Activated naive CD4-positive, alpha-beta T cell treated with anti-CD3 and anti-CD28 coated beads for 36 hours (primary cell): ENCODE measurements at regions not wholly inside any gene's neighbourhood (a gene's known extent, or its start where the extent isn't known, plus 50 kb on each side); places are given as distances from the start of the nearest gene placed in this dataset.

Source experiments
- CTCF ChIA-PET: fragments of 350-600 bp; sonication (Branson Sonifier 250); formaldehyde crosslinking; loops from one replicate; lab custom pipeline; 2021; ENCODE audit warnings: antibody characterized with exemption; lab: Charles Lee
- DNase-seq: peaks from one replicate; pipeline ENCODE4 v3.0.0-alpha.2; 2020
- H3K27ac Mint-ChIP-seq: one replicate; pipeline ENCODE4 v1.8.0; 2021; ENCODE audit warnings: mild to moderate bottlenecking, mixed read lengths
- H3K27me3 Mint-ChIP-seq: one replicate; pipeline ENCODE4 v1.8.0; 2021; ENCODE audit warnings: low read depth, mixed read lengths
- H3K36me3 Mint-ChIP-seq: one replicate; pipeline ENCODE4 v1.8.0; 2021; ENCODE audit warnings: low read depth, mixed read lengths
- H3K4me1 Mint-ChIP-seq: one replicate; pipeline ENCODE4 v1.8.0; 2021; ENCODE audit warnings: low read depth, mixed read lengths
- H3K4me3 Mint-ChIP-seq: one replicate; pipeline ENCODE4 v1.8.0; 2021; ENCODE audit warnings: mild to moderate bottlenecking, moderate library complexity, mixed read lengths
- H3K9me3 Mint-ChIP-seq: one replicate; pipeline ENCODE4 v1.8.0; 2021; ENCODE audit warnings: mixed read lengths
- intact Hi-C: fragments of 100-400 bp; cut with micrococcal nuclease; formaldehyde crosslinking; loops from one replicate; pipeline ENCODE4 v1.15.1; 2023

DNA sequence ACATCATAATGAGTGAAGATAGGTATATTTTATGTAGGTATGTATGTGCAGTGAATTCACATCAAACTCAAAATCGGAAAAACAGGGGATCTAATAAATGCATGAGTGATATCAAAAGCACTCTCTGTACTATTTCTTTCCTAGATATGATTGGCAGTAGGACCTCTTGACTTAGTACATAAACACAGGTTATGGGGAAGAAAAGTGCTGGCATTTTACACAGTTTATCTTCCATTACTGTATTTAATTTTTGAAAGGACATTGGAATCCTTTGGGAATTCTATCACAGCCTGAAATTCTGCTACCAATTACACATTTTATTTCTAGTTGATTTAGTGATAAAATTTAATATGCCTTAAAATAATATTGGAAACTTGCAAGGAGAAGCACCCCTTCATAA, 470.5 kb upstream of the ONECUT1 start:
- intact Hi-C loops: no loop called here
- Mint-ChIP-seq H3K4me1 (no peaks in the 10 kb centered on the region), H3K27ac (no peak overlapping the region), H3K9me3 (no peaks in the 10 kb centered on the region), H3K27me3 (peaks cover 2% of the 10 kb centered on the region), H3K4me3 (no peak overlapping the region), H3K36me3 (no peaks in the 10 kb centered on the region)
- CTCF ChIA-PET: no interaction called here
- DNase-seq: no peak

DNA sequence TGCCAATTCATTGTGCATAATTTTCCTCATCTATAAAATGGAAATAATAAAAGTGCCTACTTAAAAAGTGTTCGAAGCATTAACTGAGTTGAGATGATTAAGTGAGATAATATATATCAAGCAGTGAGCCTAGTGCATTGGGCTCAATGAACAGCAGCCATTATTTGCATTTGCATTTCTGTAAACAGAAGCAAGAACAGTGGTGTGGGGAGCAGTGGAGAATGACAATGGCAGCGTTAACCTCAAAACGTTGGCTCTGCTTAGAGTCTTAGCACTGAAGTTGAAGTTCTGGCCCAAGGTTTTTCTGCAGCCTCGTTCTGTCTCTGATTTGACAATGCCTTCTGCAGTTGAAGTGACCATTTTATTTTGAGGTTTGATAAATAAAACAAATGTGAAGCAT, 466.3 kb upstream of the ONECUT1 start:
- H3K4me3 Mint-ChIP-seq: no peak overlapping the region
- intact Hi-C loops: no loop called here
- H3K36me3 Mint-ChIP-seq: no peaks in the 10 kb centered on the region
- no peak for DNase-seq
- no peak overlapping the region for H3K27ac Mint-ChIP-seq
- no peaks in the 10 kb centered on the region for H3K9me3 Mint-ChIP-seq
- no peaks in the 10 kb centered on the region for H3K4me1 Mint-ChIP-seq
- CTCF ChIA-PET: no interaction called here
- no peaks in the 10 kb centered on the region for H3K27me3 Mint-ChIP-seq

DNA sequence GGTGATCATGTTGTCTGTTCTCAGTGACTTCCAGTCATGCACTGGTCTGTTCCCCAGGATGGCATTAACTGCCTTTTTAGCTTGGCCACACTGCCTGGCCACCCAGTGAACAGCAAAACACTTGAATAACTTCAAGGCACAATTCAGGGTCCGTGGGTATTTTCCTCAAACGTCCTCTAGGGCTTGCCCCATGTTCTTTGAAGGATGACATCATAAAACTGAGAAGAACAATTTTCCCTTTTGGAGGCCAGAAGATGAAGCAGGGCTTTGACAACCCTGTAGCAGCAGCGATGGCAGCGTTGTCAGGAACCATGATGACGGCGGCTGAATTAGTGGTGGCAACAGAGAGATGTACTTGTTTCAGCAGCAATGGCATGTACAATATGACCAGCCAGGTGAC, 465.9 kb upstream of the ONECUT1 start:
- Mint-ChIP-seq H3K9me3 (no peaks in the 10 kb centered on the region), H3K4me1 (no peaks in the 10 kb centered on the region), H3K4me3 (no peak overlapping the region), H3K36me3 (no peaks in the 10 kb centered on the region), H3K27me3 (no peaks in the 10 kb centered on the region), H3K27ac (no peak overlapping the region)
- no peak for DNase-seq
- CTCF ChIA-PET: no interaction called here
- intact Hi-C loops: no loop called here

DNA sequence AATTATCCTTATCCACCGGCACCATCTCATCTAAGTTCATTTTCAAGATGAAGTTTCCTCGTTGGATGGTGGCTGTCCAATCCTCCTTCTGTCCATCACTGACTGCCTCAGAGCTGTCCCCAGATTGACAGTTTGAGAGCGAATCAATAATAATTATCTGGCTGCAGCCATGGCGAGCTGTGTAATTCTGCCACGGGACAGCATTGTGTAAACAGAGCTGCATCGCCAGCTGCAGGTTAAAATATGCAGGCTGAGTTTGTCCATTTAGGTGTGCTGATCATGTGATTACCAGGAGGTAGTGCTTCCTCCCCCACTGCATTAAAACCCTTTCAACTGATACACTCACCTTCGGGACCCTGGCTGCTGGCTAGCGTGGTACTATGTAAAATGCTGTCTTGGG, 461.9 kb upstream of the ONECUT1 start:
- H3K27me3 Mint-ChIP-seq: no peaks in the 10 kb centered on the region
- intact Hi-C loops: no loop called here
- H3K4me1 Mint-ChIP-seq: no peaks in the 10 kb centered on the region
- no peaks in the 10 kb centered on the region for H3K36me3 Mint-ChIP-seq
- no peak for DNase-seq
- H3K27ac Mint-ChIP-seq: no peak overlapping the region
- no peaks in the 10 kb centered on the region for H3K9me3 Mint-ChIP-seq
- CTCF ChIA-PET: no interaction called here
- no peak overlapping the region for H3K4me3 Mint-ChIP-seq

DNA sequence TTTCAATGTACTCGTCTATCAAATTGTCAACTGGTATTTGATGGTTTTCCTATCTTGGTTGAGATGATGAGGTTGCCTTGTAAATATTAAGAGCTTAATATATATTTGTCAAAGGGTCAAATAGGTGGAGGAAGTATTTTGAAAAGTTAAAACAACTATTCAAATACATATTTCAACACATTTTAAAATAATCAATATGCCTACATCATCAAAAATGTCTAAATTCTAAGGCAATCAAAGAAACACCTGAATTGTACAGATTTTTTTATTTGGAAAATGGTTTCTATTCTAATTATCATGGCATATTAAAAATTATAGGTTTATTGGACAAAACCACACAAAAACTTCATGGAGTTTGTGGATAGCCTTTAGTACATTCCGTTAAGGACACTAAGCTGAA, 461.4 kb upstream of the ONECUT1 start:
- H3K4me1 Mint-ChIP-seq: no peaks in the 10 kb centered on the region
- no peaks in the 10 kb centered on the region for H3K9me3 Mint-ChIP-seq
- H3K27me3 Mint-ChIP-seq: no peaks in the 10 kb centered on the region
- intact Hi-C loops: no loop called here
- H3K36me3 Mint-ChIP-seq: no peaks in the 10 kb centered on the region
- H3K4me3 Mint-ChIP-seq: no peak overlapping the region
- CTCF ChIA-PET: no interaction called here
- no peak for DNase-seq
- no peak overlapping the region for H3K27ac Mint-ChIP-seq

DNA sequence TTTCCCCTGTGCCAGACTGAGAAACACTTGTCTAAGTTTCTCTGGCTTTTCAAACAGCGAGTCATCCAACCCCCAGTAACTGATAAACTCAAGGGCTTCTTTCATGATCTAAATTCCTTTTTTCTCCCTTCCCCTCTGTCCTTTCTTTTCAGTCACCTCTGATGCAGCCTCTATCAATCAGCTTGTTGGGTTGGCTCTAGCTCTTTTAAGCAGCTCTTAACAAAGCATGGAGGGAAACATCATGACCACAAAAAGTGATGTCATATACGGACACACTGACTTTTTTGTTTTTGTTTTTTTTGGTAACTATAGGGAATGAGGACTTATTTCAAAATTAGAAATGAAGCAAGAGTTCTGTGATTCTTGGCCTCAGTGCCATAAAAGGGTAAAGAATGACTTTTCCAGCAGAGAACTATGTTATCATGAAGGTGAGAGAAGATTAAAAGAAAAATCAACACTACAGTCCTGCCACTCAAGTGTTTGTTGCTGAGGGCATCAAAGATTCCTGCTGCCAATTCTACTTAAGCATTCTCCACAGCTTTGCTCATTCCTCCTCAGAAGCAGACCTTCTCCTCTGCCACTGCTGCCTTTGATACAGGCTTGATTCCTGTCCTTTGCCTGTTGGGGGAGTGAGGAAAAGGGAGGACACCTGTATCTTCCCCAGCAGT, 457.0 kb upstream of the ONECUT1 start:
- DNase-seq: no peak
- intact Hi-C loops: no loop called here
- Mint-ChIP-seq H3K4me3 (no peak overlapping the region), H3K9me3 (peaks cover 2% of the 10 kb centered on the region), H3K4me1 (no peaks in the 10 kb centered on the region), H3K36me3 (no peaks in the 10 kb centered on the region), H3K27ac (no peak overlapping the region), H3K27me3 (peaks cover 2% of the 10 kb centered on the region)
- CTCF ChIA-PET: no interaction called here

DNA sequence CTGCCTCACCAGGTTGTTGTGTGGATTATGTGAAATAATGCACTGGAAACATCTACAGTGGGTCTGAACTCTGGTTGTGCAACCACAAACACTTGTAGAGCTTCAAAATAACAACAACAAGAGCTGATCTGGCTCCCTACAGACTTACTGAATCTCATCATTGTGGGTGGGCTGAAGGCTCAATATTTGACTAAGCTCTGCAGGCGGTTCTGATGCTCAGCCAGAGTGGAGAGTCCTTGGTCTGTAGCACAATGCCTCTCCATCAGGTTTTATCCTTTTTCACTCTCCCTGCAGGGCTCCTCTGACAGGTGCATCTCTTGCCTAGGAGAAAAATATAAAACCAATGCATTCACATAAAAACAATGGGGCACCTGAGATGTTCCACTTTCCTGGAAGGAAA, 456.3 kb upstream of the ONECUT1 start:
- intact Hi-C loops: no loop called here
- Mint-ChIP-seq H3K4me1 (no peaks in the 10 kb centered on the region), H3K9me3 (peaks cover 2% of the 10 kb centered on the region), H3K36me3 (no peaks in the 10 kb centered on the region), H3K27me3 (peaks cover 2% of the 10 kb centered on the region), H3K27ac (no peak overlapping the region), H3K4me3 (no peak overlapping the region)
- no peak for DNase-seq
- CTCF ChIA-PET: no interaction called here

DNA sequence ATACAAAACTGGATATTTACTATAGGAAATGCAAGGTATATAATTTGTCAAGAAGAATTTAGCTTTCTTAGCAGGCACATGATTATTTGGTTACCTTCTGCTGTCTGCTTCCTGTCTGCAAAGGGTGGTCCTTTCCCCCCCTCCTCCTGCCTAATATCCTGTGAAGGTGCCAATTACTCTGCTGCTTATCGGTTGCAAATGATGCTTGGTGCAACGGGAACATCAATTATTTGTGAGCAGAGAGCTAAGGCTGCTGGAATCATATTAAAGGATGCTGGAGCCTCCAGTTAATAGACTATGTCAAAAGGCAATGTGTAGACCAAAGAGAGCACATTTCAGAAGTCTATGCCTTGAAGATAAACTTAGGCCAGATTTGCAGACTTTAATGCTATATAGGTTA, 443.7 kb upstream of the ONECUT1 start:
- no peak overlapping the region for H3K27ac Mint-ChIP-seq

DNA sequence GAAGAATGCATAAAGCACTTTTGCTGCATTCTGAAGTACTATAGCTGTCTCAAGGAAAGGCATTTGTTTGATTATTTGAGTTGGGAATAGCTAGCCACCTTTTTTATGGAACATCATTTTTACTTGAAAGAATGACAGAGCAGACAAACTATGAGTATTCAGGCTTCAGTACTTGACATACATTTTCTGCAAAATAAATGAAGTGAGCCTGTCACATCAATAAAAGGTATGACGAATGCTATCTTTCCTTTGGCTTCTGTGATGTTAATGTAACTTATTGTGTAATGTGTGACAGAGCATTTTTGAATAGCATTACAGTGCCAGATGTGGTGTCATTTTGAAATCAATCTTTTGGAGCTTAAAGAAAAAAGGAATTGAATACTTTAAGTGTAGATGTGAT, 440.3 kb upstream of the ONECUT1 start:
- Mint-ChIP-seq H3K4me3 (no peak overlapping the region), H3K4me1 (no peaks in the 10 kb centered on the region), H3K36me3 (no peaks in the 10 kb centered on the region), H3K9me3 (no peaks in the 10 kb centered on the region), H3K27ac (no peak overlapping the region), H3K27me3 (no peaks in the 10 kb centered on the region)
- no peak for DNase-seq
- intact Hi-C loops: no loop called here
- CTCF ChIA-PET: no interaction called here

More for the DNA sequence above, 443.7 kb upstream of the ONECUT1 start:
- Mint-ChIP-seq H3K4me1 (no peaks in the 10 kb centered on the region), H3K27me3 (no peaks in the 10 kb centered on the region), H3K36me3 (no peaks in the 10 kb centered on the region), H3K4me3 (no peak overlapping the region), H3K9me3 (no peaks in the 10 kb centered on the region)
- intact Hi-C loops: no loop called here
- DNase-seq: no peak
- CTCF ChIA-PET: no interaction called here

DNA sequence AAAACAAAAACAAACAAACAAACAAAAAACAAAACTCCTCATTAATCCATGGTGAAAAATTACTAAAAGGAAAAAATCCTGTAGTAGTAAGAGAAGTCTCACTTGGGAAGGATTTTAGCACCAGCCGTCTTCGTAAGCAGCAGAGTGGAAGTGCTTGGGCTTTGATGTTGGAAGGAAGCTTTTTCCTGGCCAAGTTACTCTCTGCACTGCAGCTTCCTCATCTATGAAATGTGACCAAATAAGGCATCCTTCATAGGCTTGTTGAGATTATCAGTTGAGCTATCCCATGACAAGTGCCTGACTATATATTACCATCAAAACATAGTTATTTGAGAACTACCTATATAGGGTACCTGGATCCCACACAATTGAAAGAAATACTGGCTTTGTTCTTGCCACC, 436.4 kb upstream of the ONECUT1 start:
- Mint-ChIP-seq H3K4me1 (no peaks in the 10 kb centered on the region), H3K36me3 (no peaks in the 10 kb centered on the region), H3K4me3 (no peak overlapping the region), H3K27ac (no peak overlapping the region), H3K27me3 (peaks cover 2% of the 10 kb centered on the region), H3K9me3 (no peaks in the 10 kb centered on the region)
- no peak for DNase-seq
- intact Hi-C loops: no loop called here
- CTCF ChIA-PET: no interaction called here

DNA sequence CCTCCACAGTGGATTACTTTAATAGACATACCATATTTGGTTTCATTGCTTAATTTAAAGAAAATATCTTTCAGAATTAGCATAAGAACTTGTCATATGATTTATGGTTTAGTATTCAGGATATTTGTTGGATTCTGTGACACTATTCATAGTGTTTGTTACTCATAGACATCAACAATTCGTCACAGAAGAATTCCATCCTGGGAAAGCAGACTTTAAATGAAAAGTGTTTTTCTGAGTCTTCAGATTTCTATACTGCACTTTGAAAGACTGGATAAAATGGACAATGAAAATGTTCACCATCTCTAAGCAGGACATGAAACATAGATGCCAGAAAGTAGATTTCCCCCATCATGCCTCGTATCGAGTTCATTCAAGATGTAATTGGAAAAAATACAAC, 435.6 kb upstream of the ONECUT1 start:
- Mint-ChIP-seq H3K27ac (no peak overlapping the region), H3K4me3 (no peak overlapping the region), H3K36me3 (no peaks in the 10 kb centered on the region), H3K9me3 (no peaks in the 10 kb centered on the region), H3K27me3 (peaks cover 2% of the 10 kb centered on the region), H3K4me1 (no peaks in the 10 kb centered on the region)
- CTCF ChIA-PET: no interaction called here
- DNase-seq: no peak
- intact Hi-C loops: no loop called here

DNA sequence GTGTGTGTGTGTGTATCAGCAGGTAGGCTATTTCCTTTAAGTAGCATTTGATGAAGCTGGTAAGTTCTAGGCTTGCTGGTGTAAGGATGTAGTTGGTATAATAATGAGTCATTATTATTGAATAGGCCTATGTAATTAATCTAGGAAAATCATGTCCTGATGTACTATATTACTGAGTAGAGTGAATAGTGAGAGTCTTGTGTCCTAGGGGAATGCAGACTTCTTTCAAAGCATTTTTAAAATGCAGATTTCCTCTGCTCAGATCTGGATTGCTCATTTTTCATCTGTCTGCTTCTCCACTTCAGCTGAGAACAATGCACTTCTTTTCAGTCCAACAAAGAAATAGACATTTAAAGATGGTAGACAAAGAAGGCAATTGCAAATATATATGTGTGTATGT, 434.2 kb upstream of the ONECUT1 start:
- Mint-ChIP-seq H3K4me1 (no peaks in the 10 kb centered on the region), H3K36me3 (no peaks in the 10 kb centered on the region), H3K27me3 (peaks cover 2% of the 10 kb centered on the region), H3K9me3 (no peaks in the 10 kb centered on the region), H3K27ac (no peak overlapping the region), H3K4me3 (no peak overlapping the region)
- no peak for DNase-seq
- CTCF ChIA-PET: no interaction called here
- intact Hi-C loops: no loop called here

DNA sequence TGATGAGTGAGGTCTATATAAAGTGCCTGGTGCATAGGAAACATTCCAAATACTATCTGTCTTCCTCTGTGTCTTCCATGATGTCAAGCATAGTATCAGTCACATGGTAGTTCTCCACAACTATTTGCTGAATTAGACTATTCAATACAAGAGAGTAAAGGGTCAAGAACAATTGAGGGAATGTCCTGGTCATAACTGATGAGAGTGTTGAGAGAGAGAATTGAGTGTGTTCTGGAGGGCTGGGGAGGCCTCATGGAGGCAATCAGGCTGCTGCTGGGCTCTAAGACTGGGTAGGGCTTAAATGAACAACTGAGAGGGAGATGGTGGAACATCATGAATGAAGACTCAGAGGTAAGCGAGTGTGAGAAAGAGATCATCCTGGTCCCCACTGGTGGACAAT, 433.7 kb upstream of the ONECUT1 start:
- Mint-ChIP-seq H3K27me3 (peaks cover 2% of the 10 kb centered on the region), H3K4me3 (no peak overlapping the region), H3K36me3 (no peaks in the 10 kb centered on the region), H3K9me3 (no peaks in the 10 kb centered on the region), H3K27ac (no peak overlapping the region), H3K4me1 (no peaks in the 10 kb centered on the region)
- CTCF ChIA-PET: no interaction called here
- DNase-seq: no peak
- intact Hi-C loops: no loop called here
